ENCODE measurements at regions not wholly inside any gene's neighbourhood (a gene's known extent, or its start where the extent isn't known, plus 50 kb on each side); places are given as distances from the start of the nearest gene placed in this dataset.

DNA sequence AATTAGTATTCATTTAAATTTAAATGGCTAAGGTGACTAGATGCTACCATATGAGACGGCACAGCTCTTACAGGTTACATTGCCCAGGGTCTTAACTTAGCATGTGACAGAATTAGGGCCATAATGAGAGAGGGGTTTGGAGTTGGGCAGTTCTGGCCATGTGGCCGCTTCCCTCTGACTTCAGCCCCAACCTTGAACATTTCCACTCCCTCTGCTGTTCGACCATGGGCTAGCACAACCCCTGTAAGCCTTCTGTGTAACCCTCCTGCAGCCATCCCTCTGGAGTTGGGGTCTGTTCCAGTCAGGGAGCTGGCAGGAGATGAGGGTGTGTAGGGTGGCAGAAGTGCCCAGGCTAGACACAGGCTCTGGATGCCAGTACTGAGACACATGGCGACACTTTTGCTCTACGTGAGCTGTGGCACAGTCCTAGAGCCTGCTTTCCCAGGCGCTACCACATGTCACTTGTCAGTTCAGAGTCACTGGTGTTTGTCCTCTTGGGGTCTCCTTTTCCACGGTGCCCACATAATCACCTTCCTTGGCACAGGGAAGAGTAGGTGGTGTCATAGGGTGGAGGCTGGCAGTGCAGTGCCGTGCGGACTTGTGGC lies 128.7 kb upstream of the PITX1 start:
- no peak for DNase-seq (ENCODE audit: low spot score in 2 of 2)
- Histone ChIP-seq H3K36me3 (no peaks in the 10 kb centered on the region), H3K9me3 (no peaks in the 10 kb centered on the region), H3K4me3 (no peak overlapping the region), H3K4me1 (no peaks in the 10 kb centered on the region), H3K27ac (no peak overlapping the region), H3K27me3 (peaks cover 12% of the 10 kb centered on the region)
- TF ChIP-seq POLR2AphosphoS5 (IDR thresholded peaks at IDR 0.05) (no peak), POLR2A (IDR thresholded peaks at IDR 0.05) (no peak), EP300 (IDR thresholded peaks at IDR 0.05) (no peak)
- TF ChIP-seq, protein P1, sequence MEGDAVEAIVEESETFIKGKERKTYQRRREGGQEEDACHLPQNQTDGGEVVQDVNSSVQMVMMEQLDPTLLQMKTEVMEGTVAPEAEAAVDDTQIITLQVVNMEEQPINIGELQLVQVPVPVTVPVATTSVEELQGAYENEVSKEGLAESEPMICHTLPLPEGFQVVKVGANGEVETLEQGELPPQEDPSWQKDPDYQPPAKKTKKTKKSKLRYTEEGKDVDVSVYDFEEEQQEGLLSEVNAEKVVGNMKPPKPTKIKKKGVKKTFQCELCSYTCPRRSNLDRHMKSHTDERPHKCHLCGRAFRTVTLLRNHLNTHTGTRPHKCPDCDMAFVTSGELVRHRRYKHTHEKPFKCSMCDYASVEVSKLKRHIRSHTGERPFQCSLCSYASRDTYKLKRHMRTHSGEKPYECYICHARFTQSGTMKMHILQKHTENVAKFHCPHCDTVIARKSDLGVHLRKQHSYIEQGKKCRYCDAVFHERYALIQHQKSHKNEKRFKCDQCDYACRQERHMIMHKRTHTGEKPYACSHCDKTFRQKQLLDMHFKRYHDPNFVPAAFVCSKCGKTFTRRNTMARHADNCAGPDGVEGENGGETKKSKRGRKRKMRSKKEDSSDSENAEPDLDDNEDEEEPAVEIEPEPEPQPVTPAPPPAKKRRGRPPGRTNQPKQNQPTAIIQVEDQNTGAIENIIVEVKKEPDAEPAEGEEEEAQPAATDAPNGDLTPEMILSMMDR (IDR thresholded peaks at IDR 0.05), result no peak
- WGBS, result 74% methylated on average over 6 of the region's 9 CpGs

- H3K4me3 ChIP-seq, result no peak overlapping the region
- WGBS, result 55% methylated on average over 1 of the region's 1 CpG
- no peak overlapping the region for H3K27ac ChIP-seq
Measured at GRCh38 chr5:135161221-135161620, 127.2 kb upstream of the PITX1 start.

GRCh38 chr5:135160036-135160675 lies 126.1 kb upstream of the PITX1 start:
- Histone ChIP-seq H3K27ac (no peak overlapping the region), H3K9me3 (no peaks in the 10 kb centered on the region), H3K4me3 (no peak overlapping the region), H3K36me3 (no peaks in the 10 kb centered on the region), H3K27me3 (peaks cover 8% of the 10 kb centered on the region), H3K4me1 (no peaks in the 10 kb centered on the region)
- no peak for DNase-seq (ENCODE audit: low spot score in 2 of 2)
- TF ChIP-seq POLR2AphosphoS5 (IDR thresholded peaks at IDR 0.05), result no peak
- no peak for TF ChIP-seq POLR2A (IDR thresholded peaks at IDR 0.05)
- TF ChIP-seq, protein P1 (IDR thresholded peaks at IDR 0.05), result no peak
- TF ChIP-seq EP300 (IDR thresholded peaks at IDR 0.05), result no peak
- WGBS, result 51% methylated on average over 1 of the region's 1 CpG

More at GRCh38 chr5:135161221-135161620, 127.2 kb upstream of the PITX1 start:
- Histone ChIP-seq H3K4me1 (no peaks in the 10 kb centered on the region), H3K27me3 (peaks cover 8% of the 10 kb centered on the region), H3K36me3 (no peaks in the 10 kb centered on the region), H3K9me3 (no peaks in the 10 kb centered on the region)
- DNase-seq (ENCODE audit: low spot score in 2 of 2), result no peak
- TF ChIP-seq POLR2A (IDR thresholded peaks at IDR 0.05) (no peak), POLR2AphosphoS5 (IDR thresholded peaks at IDR 0.05) (no peak), EP300 (IDR thresholded peaks at IDR 0.05) (no peak)
- TF ChIP-seq, protein P1 (IDR thresholded peaks at IDR 0.05), result no peak

GRCh38 chr5:135159626-135160025 lies 125.6 kb upstream of the PITX1 start:
- TF ChIP-seq EP300 (IDR thresholded peaks at IDR 0.05) (no peak), POLR2A (IDR thresholded peaks at IDR 0.05) (no peak), POLR2AphosphoS5 (IDR thresholded peaks at IDR 0.05) (no peak)
- TF ChIP-seq, protein P1 (IDR thresholded peaks at IDR 0.05), result no peak
- H3K4me3 ChIP-seq, result no peak overlapping the region

GRCh38 chr5:135158982-135159381 lies 125.0 kb upstream of the PITX1 start:
- Histone ChIP-seq H3K4me1 (no peaks in the 10 kb centered on the region), H3K36me3 (no peaks in the 10 kb centered on the region), H3K27me3 (peaks cover 8% of the 10 kb centered on the region), H3K4me3 (no peak overlapping the region), H3K27ac (no peak overlapping the region), H3K9me3 (no peaks in the 10 kb centered on the region)
- DNase-seq (ENCODE audit: low spot score in 2 of 2), result no peak
- WGBS, result 87% methylated on average over 4 of the region's 4 CpGs
- TF ChIP-seq POLR2A (IDR thresholded peaks at IDR 0.05), result no peak
- TF ChIP-seq, protein P1 (IDR thresholded peaks at IDR 0.05), result no peak

More at GRCh38 chr5:135159626-135160025, 125.6 kb upstream of the PITX1 start:
- H3K36me3 ChIP-seq, result no peaks in the 10 kb centered on the region
- H3K9me3 ChIP-seq, result no peaks in the 10 kb centered on the region
- no peaks in the 10 kb centered on the region for H3K4me1 ChIP-seq
- H3K27ac ChIP-seq, result no peak overlapping the region
- no peak for DNase-seq (ENCODE audit: low spot score in 2 of 2)
- H3K27me3 ChIP-seq, result peaks cover 8% of the 10 kb centered on the region
- 100% methylated on average over 1 of the region's 1 CpG for WGBS
